ENCODE measurements at regions not wholly inside any gene's neighbourhood (a gene's known extent, or its start where the extent isn't known, plus 50 kb on each side); places are given as distances from the start of the nearest gene placed in this dataset.
"Not testable (repeated sequence)": the region's sequence is repeated elsewhere in the genome, so short reads cannot be mapped to it uniquely, and the experiment has no call there.

GRCh38 chr6:99702287-99702686, 95.7 kb downstream of the PRDM13 start:
- H3K79me2 ChIP-seq (replicated peaks; ENCODE audit: insufficient read depth, low read length); H3K4me3 ChIP-seq (ENCODE audit: low read length); H2AFZ ChIP-seq (ENCODE audit: low read depth, low read length); H3K36me3 ChIP-seq (ENCODE audit: insufficient read depth, low read length); H3F3A ChIP-seq (ENCODE audit: insufficient read depth, low read length, poor library complexity, severe bottlenecking); H3K9me3 ChIP-seq (ENCODE audit: low read length); H3K27me3 ChIP-seq (ENCODE audit: insufficient read depth, low read depth, low read length); H3K4me2 ChIP-seq (ENCODE audit: low read length); H3K9ac ChIP-seq (ENCODE audit: low read length); H3K27ac ChIP-seq (ENCODE audit: low read length); H4K20me1 ChIP-seq (ENCODE audit: insufficient read depth); H3K9me2 ChIP-seq (ENCODE audit: insufficient read depth, low read length): not testable (repeated sequence)

DNA sequence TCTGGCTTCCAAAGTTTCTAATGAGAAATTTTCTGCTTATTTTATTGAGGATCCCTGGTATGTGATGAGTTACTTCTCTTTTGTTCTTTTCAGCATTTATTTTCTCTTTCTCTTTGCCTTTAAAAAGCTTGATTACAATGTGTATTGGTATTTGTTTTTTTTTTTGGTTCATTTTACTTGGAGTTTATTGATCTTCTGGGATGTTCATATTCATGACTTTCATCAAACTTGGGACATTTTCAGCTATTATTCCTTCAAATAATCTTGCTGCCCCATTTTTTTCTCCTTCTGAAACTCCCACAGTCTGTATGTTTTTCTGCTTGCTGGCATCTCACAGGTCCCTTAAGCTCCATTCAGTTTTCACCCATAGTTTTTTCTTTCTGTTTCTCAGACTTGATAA, 102.4 kb downstream of the PRDM13 start:
- H3K79me2 ChIP-seq (replicated peaks; ENCODE audit: insufficient read depth, low read length), result no peaks in the 10 kb centered on the region
- H3K36me3 ChIP-seq (ENCODE audit: insufficient read depth, low read length), result no peaks in the 10 kb centered on the region
- no peaks in the 10 kb centered on the region for H3F3A ChIP-seq (ENCODE audit: insufficient read depth, low read length, poor library complexity, severe bottlenecking)
- no peaks in the 10 kb centered on the region for H3K9me3 ChIP-seq (ENCODE audit: low read length)
- H3K9me2 ChIP-seq (ENCODE audit: insufficient read depth, low read length), result no peaks in the 10 kb centered on the region
- no peak overlapping the region for H3K27ac ChIP-seq (ENCODE audit: low read length)
- no peak overlapping the region for H3K4me3 ChIP-seq (ENCODE audit: low read length)
- no peak overlapping the region for H2AFZ ChIP-seq (ENCODE audit: low read depth, low read length)
- H4K20me1 ChIP-seq (ENCODE audit: insufficient read depth), result no peaks in the 10 kb centered on the region
- no peak overlapping the region for H3K9ac ChIP-seq (ENCODE audit: low read length)
- TF ChIP-seq EZH2 (IDR thresholded peaks at IDR 0.05; ENCODE audit: borderline replicate concordance, insufficient read depth, low read length, poor library complexity, severe bottlenecking), result no peak
- TF ChIP-seq, protein P1, sequence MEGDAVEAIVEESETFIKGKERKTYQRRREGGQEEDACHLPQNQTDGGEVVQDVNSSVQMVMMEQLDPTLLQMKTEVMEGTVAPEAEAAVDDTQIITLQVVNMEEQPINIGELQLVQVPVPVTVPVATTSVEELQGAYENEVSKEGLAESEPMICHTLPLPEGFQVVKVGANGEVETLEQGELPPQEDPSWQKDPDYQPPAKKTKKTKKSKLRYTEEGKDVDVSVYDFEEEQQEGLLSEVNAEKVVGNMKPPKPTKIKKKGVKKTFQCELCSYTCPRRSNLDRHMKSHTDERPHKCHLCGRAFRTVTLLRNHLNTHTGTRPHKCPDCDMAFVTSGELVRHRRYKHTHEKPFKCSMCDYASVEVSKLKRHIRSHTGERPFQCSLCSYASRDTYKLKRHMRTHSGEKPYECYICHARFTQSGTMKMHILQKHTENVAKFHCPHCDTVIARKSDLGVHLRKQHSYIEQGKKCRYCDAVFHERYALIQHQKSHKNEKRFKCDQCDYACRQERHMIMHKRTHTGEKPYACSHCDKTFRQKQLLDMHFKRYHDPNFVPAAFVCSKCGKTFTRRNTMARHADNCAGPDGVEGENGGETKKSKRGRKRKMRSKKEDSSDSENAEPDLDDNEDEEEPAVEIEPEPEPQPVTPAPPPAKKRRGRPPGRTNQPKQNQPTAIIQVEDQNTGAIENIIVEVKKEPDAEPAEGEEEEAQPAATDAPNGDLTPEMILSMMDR (IDR thresholded peaks at IDR 0.05; ENCODE audit: poor library complexity, severe bottlenecking), result no peak
- no peak for TF ChIP-seq RAD21 (conservative IDR thresholded peaks at IDR 0.05)
- TF ChIP-seq, protein P2, sequence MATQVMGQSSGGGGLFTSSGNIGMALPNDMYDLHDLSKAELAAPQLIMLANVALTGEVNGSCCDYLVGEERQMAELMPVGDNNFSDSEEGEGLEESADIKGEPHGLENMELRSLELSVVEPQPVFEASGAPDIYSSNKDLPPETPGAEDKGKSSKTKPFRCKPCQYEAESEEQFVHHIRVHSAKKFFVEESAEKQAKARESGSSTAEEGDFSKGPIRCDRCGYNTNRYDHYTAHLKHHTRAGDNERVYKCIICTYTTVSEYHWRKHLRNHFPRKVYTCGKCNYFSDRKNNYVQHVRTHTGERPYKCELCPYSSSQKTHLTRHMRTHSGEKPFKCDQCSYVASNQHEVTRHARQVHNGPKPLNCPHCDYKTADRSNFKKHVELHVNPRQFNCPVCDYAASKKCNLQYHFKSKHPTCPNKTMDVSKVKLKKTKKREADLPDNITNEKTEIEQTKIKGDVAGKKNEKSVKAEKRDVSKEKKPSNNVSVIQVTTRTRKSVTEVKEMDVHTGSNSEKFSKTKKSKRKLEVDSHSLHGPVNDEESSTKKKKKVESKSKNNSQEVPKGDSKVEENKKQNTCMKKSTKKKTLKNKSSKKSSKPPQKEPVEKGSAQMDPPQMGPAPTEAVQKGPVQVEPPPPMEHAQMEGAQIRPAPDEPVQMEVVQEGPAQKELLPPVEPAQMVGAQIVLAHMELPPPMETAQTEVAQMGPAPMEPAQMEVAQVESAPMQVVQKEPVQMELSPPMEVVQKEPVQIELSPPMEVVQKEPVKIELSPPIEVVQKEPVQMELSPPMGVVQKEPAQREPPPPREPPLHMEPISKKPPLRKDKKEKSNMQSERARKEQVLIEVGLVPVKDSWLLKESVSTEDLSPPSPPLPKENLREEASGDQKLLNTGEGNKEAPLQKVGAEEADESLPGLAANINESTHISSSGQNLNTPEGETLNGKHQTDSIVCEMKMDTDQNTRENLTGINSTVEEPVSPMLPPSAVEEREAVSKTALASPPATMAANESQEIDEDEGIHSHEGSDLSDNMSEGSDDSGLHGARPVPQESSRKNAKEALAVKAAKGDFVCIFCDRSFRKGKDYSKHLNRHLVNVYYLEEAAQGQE (IDR thresholded peaks at IDR 0.05; ENCODE audit: borderline replicate concordance), result no peak
- TF ChIP-seq POLR2AphosphoS5 (IDR thresholded peaks at IDR 0.05), result no peak
- no peak for TF ChIP-seq TAF1 (IDR thresholded peaks at IDR 0.05; ENCODE audit: low read depth)
- TF ChIP-seq MXI1 (conservative IDR thresholded peaks at IDR 0.05; ENCODE audit: poor library complexity, severe bottlenecking), result no peak
- TF ChIP-seq SMC3 (conservative IDR thresholded peaks at IDR 0.05; ENCODE audit: poor library complexity), result no peak
- TF ChIP-seq EP300 (conservative IDR thresholded peaks at IDR 0.05; ENCODE audit: poor library complexity, severe bottlenecking), result no peak
- H3K4me2 ChIP-seq (ENCODE audit: low read length), result no peak overlapping the region
- no peaks in the 10 kb centered on the region for H3K27me3 ChIP-seq (ENCODE audit: insufficient read depth, low read depth, low read length)

DNA sequence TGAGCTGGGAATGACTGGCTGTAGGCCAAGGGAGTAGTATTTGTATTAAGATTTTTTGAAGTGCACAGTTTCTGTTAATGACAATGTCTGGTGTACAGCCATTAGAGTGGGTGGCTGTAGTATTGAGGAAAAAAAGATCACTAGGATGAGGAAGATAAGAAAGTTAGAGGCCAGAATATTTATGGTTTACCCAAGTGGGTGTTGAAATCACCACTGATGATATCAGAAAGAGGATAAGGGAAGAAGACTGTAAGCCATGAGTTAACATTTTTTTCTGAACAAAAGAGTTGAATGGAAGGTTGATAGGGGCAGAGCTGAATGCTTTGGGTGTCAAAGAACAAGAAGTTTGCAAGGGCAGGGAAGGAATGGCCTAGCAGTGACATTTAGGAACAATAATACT, 104.7 kb downstream of the PRDM13 start:
- Histone ChIP-seq H3K79me2 (replicated peaks; ENCODE audit: insufficient read depth, low read length) (no peaks in the 10 kb centered on the region), H3K9me2 (ENCODE audit: insufficient read depth, low read length) (no peaks in the 10 kb centered on the region), H3K4me3 (ENCODE audit: low read length) (no peak overlapping the region), H3K27me3 (ENCODE audit: insufficient read depth, low read depth, low read length) (no peaks in the 10 kb centered on the region), H3K4me2 (ENCODE audit: low read length) (no peak overlapping the region), H2AFZ (ENCODE audit: low read depth, low read length) (no peak overlapping the region), H4K20me1 (ENCODE audit: insufficient read depth) (no peaks in the 10 kb centered on the region), H3F3A (ENCODE audit: insufficient read depth, low read length, poor library complexity, severe bottlenecking) (no peaks in the 10 kb centered on the region), H3K9me3 (ENCODE audit: low read length) (no peaks in the 10 kb centered on the region), H3K9ac (ENCODE audit: low read length) (no peak overlapping the region), H3K27ac (ENCODE audit: low read length) (no peak overlapping the region), H3K36me3 (ENCODE audit: insufficient read depth, low read length) (no peaks in the 10 kb centered on the region)
- TF ChIP-seq SMC3 (conservative IDR thresholded peaks at IDR 0.05; ENCODE audit: poor library complexity) (no peak), MXI1 (conservative IDR thresholded peaks at IDR 0.05; ENCODE audit: poor library complexity, severe bottlenecking) (no peak), TAF1 (IDR thresholded peaks at IDR 0.05; ENCODE audit: low read depth) (no peak), RAD21 (conservative IDR thresholded peaks at IDR 0.05) (no peak), EP300 (conservative IDR thresholded peaks at IDR 0.05; ENCODE audit: poor library complexity, severe bottlenecking) (no peak), POLR2AphosphoS5 (IDR thresholded peaks at IDR 0.05) (no peak)
- TF ChIP-seq, protein P2 (IDR thresholded peaks at IDR 0.05; ENCODE audit: borderline replicate concordance), result no peak
- TF ChIP-seq, protein P1 (IDR thresholded peaks at IDR 0.05; ENCODE audit: poor library complexity, severe bottlenecking), result no peak

All from neural cell (in vitro differentiated cells).